Progenitor cell of endocrine pancreas (in vitro differentiated cells): ENCODE measurements at regions not wholly inside any gene's neighbourhood (a gene's known extent, or its start where the extent isn't known, plus 50 kb on each side); places are given as distances from the start of the nearest gene placed in this dataset.

ENCODE experiments used
- DNase-seq: peaks from one replicate; pipeline ENCODE4 v3.0.0; 2021; ENCODE audit warnings: low spot score; ENCODE audit not compliant: unreplicated experiment
- H3K27ac Mint-ChIP-seq: 2 replicates; pipeline ENCODE4 v1.8.0; 2021; ENCODE audit warnings: mild to moderate bottlenecking, moderate library complexity, mixed read lengths
- H3K27me3 Mint-ChIP-seq: 2 replicates; pipeline ENCODE4 v1.8.0; 2021; ENCODE audit warnings: mixed read lengths
- H3K36me3 Mint-ChIP-seq: 2 replicates; pipeline ENCODE4 v1.8.0; 2022; ENCODE audit warnings: mixed read lengths; ENCODE audit not compliant: insufficient read depth
- H3K4me1 Mint-ChIP-seq: 2 replicates; pipeline ENCODE4 v1.8.0; 2021; ENCODE audit warnings: low read depth, mixed read lengths
- H3K4me3 Mint-ChIP-seq: 2 replicates; pipeline ENCODE4 v1.8.0; 2021; ENCODE audit warnings: low read depth, mild to moderate bottlenecking, moderate library complexity, mixed read lengths
- H3K9me3 Mint-ChIP-seq: 2 replicates; pipeline ENCODE4 v1.8.0; 2021; ENCODE audit warnings: low read depth, mixed read lengths
- TF ChIP-seq, protein P1 (sequence below): fragments of 200-600 bp; sonication (generic); IDR thresholded peaks from one replicate; pipeline ENCODE4 v1.5.0; 2021; ENCODE audit warnings: antibody characterized with exemption, mild to moderate bottlenecking; ENCODE audit not compliant: unreplicated experiment

DNA sequence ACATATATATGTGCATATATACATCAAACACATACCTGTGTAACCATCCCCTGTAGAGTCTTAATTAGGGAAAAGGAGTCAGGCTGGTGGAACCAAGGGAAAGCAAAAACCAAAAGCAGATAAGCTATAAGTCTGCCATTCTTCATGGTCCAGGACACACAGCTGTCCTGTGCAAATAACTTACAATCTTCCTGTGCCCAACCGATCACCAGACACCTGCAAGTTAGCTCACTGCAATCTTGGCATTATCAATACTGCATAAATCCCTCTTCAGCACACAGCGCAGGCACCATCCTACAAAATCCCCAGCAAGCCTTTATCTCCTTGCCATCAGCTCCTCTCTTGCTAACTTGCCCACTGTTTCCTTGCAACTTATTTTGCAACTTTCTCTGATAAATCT lies 60.8 kb upstream of the DYNAP start:
- Mint-ChIP-seq H3K4me1 (peaks cover 15% of the 10 kb centered on the region), H3K27me3 (peaks cover 17% of the 10 kb centered on the region), H3K36me3 (no peaks in the 10 kb centered on the region), H3K9me3 (peaks cover 4% of the 10 kb centered on the region), H3K4me3 (no peak overlapping the region), H3K27ac (no peak overlapping the region)
- TF ChIP-seq, protein P1, sequence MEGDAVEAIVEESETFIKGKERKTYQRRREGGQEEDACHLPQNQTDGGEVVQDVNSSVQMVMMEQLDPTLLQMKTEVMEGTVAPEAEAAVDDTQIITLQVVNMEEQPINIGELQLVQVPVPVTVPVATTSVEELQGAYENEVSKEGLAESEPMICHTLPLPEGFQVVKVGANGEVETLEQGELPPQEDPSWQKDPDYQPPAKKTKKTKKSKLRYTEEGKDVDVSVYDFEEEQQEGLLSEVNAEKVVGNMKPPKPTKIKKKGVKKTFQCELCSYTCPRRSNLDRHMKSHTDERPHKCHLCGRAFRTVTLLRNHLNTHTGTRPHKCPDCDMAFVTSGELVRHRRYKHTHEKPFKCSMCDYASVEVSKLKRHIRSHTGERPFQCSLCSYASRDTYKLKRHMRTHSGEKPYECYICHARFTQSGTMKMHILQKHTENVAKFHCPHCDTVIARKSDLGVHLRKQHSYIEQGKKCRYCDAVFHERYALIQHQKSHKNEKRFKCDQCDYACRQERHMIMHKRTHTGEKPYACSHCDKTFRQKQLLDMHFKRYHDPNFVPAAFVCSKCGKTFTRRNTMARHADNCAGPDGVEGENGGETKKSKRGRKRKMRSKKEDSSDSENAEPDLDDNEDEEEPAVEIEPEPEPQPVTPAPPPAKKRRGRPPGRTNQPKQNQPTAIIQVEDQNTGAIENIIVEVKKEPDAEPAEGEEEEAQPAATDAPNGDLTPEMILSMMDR: no peak
- no peak for DNase-seq

DNA sequence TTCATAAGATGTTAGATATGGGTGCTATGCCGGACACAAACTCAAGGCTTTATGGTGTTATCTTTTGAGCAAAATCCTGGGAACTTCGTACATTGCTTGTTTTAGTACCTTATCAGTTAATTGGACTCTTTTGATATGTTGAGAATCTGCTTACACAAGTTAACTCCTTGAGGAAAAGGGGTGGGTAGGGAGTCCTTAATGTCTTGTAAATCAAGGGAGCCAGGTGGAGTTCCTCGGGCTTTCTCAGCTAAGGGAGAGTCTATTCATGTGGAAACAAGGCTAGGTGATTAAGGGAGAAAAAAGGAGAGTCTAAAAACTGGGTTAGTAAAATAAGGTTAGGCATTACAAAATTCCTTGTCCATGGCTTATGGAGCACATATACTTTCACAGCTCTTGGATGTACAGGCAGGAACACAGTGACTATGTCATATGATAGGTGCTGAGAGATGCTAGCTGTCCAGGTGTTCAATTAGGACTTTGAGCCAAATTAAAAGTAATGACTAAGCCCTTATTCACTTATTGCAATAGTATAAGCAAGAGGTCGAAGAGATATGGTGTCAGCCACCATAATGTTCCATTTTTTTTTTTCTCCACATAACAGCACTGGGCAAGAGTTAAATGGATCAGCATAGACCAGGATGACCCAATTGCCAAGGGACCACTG lies 59.5 kb upstream of the DYNAP start:
- Mint-ChIP-seq H3K36me3 (no peaks in the 10 kb centered on the region), H3K9me3 (peaks cover 4% of the 10 kb centered on the region), H3K27me3 (peaks cover 17% of the 10 kb centered on the region), H3K4me1 (peaks cover 15% of the 10 kb centered on the region), H3K4me3 (no peak overlapping the region), H3K27ac (no peak overlapping the region)
- TF ChIP-seq, protein P1: no peak
- DNase-seq: no peak

DNA sequence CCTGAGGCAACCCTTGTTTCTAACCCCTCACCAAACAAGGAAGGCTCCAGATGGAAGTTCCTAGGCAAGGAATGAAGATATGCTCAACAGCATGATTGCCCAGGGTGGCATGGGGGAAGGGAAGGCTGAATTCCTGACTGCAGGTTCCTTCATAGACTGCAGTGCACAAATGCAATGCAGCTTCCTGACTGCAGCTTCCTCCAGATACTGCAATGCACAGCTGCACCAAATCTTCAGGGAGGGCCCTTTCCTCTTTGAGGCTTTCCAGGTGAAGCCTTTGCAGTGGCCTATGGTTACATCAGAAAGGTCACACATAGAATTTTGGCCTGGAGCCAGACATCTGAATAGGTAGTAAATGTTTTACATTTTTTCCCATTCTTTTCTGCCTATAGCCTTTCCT lies 58.8 kb upstream of the DYNAP start:
- H3K27ac Mint-ChIP-seq: no peak overlapping the region
- H3K4me3 Mint-ChIP-seq: no peak overlapping the region
- peaks cover 17% of the 10 kb centered on the region for H3K27me3 Mint-ChIP-seq
- TF ChIP-seq, protein P1: no peak
- peaks cover 15% of the 10 kb centered on the region for H3K4me1 Mint-ChIP-seq
- DNase-seq: no peak
- H3K36me3 Mint-ChIP-seq: no peaks in the 10 kb centered on the region
- peaks cover 4% of the 10 kb centered on the region for H3K9me3 Mint-ChIP-seq

DNA sequence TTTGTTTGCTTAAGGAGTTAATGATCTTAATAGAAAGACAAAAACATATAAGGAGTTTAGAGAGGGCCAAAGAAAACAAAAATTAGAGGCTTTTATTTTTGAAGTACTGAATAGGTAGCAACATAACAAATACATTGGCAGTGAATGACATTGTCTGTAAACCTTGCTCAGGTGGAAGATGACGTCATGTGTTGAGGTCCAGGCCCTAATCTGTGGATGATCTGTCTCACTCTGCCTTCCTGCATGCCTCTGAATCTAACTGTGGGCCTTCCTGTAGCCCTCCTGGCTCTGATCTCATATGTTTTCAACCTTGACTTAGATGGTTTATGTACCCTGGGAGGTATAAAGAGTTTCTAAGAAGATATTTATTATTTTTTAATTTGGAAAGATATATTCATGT lies 58.1 kb upstream of the DYNAP start:
- Mint-ChIP-seq H3K9me3 (peaks cover 4% of the 10 kb centered on the region), H3K27me3 (peaks cover 17% of the 10 kb centered on the region), H3K4me1 (peaks cover 15% of the 10 kb centered on the region), H3K36me3 (no peaks in the 10 kb centered on the region), H3K27ac (no peak overlapping the region), H3K4me3 (no peak overlapping the region)
- DNase-seq: no peak
- TF ChIP-seq, protein P1: no peak
